ENCODE measurements at regions not wholly inside any gene's neighbourhood (a gene's known extent, or its start where the extent isn't known, plus 50 kb on each side); places are given as distances from the start of the nearest gene placed in this dataset.

GRCh38 chr1:22204989-22205913, 62.4 kb upstream of the WNT4 start:
- DNase-seq (ENCODE audit: low read depth), result peak; percentile 23
- no peak for TF ChIP-seq CTCF (conservative IDR thresholded peaks at IDR 0.05; ENCODE audit: low read depth, low read length)
- no peak overlapping the region for H3K4me3 ChIP-seq (ENCODE audit: low read depth, low read length)

- TF ChIP-seq CTCF (conservative IDR thresholded peaks at IDR 0.05; ENCODE audit: low read depth, low read length), result no peak
- no peak overlapping the region for H3K4me3 ChIP-seq (ENCODE audit: low read depth, low read length)
- DNase-seq (ENCODE audit: low read depth), result no peak
Observed at GRCh38 chr1:22206551-22207125, 63.7 kb upstream of the WNT4 start.

- no peak overlapping the region for H3K4me3 ChIP-seq (ENCODE audit: low read depth, low read length)
- no peak for TF ChIP-seq CTCF (conservative IDR thresholded peaks at IDR 0.05; ENCODE audit: low read depth, low read length)
- no peak for DNase-seq (ENCODE audit: low read depth)
Observed at GRCh38 chr1:22207511-22208267, 64.8 kb upstream of the WNT4 start.

- no peak for DNase-seq (ENCODE audit: low read depth)
- no peak overlapping the region for H3K4me3 ChIP-seq (ENCODE audit: low read depth, low read length)
- peak; percentile 8 for TF ChIP-seq CTCF (conservative IDR thresholded peaks at IDR 0.05; ENCODE audit: low read depth, low read length)
Observed at GRCh38 chr1:22208268-22208972, 65.5 kb upstream of the WNT4 start.

GRCh38 chr1:22208973-22209378, 66.1 kb upstream of the WNT4 start:
- no peak for TF ChIP-seq CTCF (conservative IDR thresholded peaks at IDR 0.05; ENCODE audit: low read depth, low read length)
- DNase-seq (ENCODE audit: low read depth), result no peak
- H3K4me3 ChIP-seq (ENCODE audit: low read depth, low read length), result no peak overlapping the region

- TF ChIP-seq CTCF (conservative IDR thresholded peaks at IDR 0.05; ENCODE audit: low read depth, low read length), result no peak
- no peak overlapping the region for H3K4me3 ChIP-seq (ENCODE audit: low read depth, low read length)
- DNase-seq (ENCODE audit: low read depth), result no peak
Observed at GRCh38 chr1:22210176-22210575, 67.3 kb upstream of the WNT4 start.

All from choroid plexus epithelial cell (primary cell).